Astrocyte (in vitro differentiated cells and primary cell): ENCODE measurements at regions not wholly inside any gene's neighbourhood (a gene's known extent, or its start where the extent isn't known, plus 50 kb on each side); places are given as distances from the start of the nearest gene placed in this dataset.
"Not testable (repeated sequence)": the region's sequence is repeated elsewhere in the genome, so short reads cannot be mapped to it uniquely, and the experiment has no call there.

ENCODE experiments used
- DNase-seq: peaks from one replicate; pipeline ENCODE4 v3.0.0-alpha.2; 2010; ENCODE audit warnings: low read depth
- FAIRE-seq: peaks from 2 replicates; lab custom pipeline; 2011; peaks lifted over from hg19 to GRCh38; lab: Jason Lieb, UNC
- H2AFZ ChIP-seq: 2 replicates; pipeline ENCODE4 v1.6.0; 2012; ENCODE audit warnings: low read depth, low read length, inconsistent platforms
- H3K27ac ChIP-seq: 2 replicates; pipeline ENCODE4 v1.5.1; 2011; ENCODE audit warnings: low read depth, low read length, inconsistent platforms
- H3K27me3 ChIP-seq: 2 replicates; pipeline ENCODE4 v1.6.0; 2011; ENCODE audit warnings: low read length, inconsistent platforms; ENCODE audit not compliant: insufficient read depth
- H3K36me3 ChIP-seq: 2 replicates; pipeline ENCODE4 v1.5.1; 2011; ENCODE audit warnings: low read length, inconsistent platforms; ENCODE audit not compliant: insufficient read depth
- H3K4me1 ChIP-seq: 2 replicates; pipeline ENCODE4 v1.5.1; 2011; ENCODE audit warnings: low read length, inconsistent platforms; ENCODE audit not compliant: insufficient read depth
- H3K4me2 ChIP-seq: 2 replicates; pipeline ENCODE4 v1.6.0; 2012; ENCODE audit warnings: low read length, inconsistent platforms
- H3K4me3 ChIP-seq: 2 replicates; pipeline ENCODE4 v1.5.1; 2011; ENCODE audit warnings: low read depth, mild to moderate bottlenecking, low read length, inconsistent platforms; ENCODE audit not compliant: insufficient read depth
- H3K79me2 ChIP-seq: 2 replicates; pipeline ENCODE4 v1.6.0; 2012; ENCODE audit warnings: mild to moderate bottlenecking, low read length, inconsistent platforms; ENCODE audit not compliant: insufficient read depth
- H3K9ac ChIP-seq: 2 replicates; pipeline ENCODE4 v1.6.0; 2012; ENCODE audit warnings: mild to moderate bottlenecking, low read length, inconsistent platforms
- H3K9me3 ChIP-seq: 2 replicates; pipeline ENCODE4 v1.5.1; 2012; ENCODE audit warnings: low read depth, mild to moderate bottlenecking, low read length, inconsistent platforms; ENCODE audit not compliant: insufficient read depth
- H4K20me1 ChIP-seq: 2 replicates; pipeline ENCODE4 v1.6.0; 2012; ENCODE audit warnings: low read length, inconsistent platforms; ENCODE audit not compliant: insufficient read depth
- H3K27ac Mint-ChIP-seq: one replicate; pipeline ENCODE4 v1.8.0; 2021; ENCODE audit warnings: mild to moderate bottlenecking, mixed read lengths; ENCODE audit not compliant: unreplicated experiment
- H3K27me3 Mint-ChIP-seq: one replicate; pipeline ENCODE4 v1.8.0; 2021; ENCODE audit warnings: low read depth, mixed read lengths; ENCODE audit not compliant: unreplicated experiment
- H3K36me3 Mint-ChIP-seq: one replicate; pipeline ENCODE4 v1.8.0; 2021; ENCODE audit warnings: low read depth, mixed read lengths; ENCODE audit not compliant: unreplicated experiment
- H3K4me1 Mint-ChIP-seq: one replicate; pipeline ENCODE4 v1.8.0; 2021; ENCODE audit warnings: low read depth, mixed read lengths; ENCODE audit not compliant: unreplicated experiment
- H3K4me3 Mint-ChIP-seq: one replicate; pipeline ENCODE4 v1.8.0; 2021; ENCODE audit warnings: mild to moderate bottlenecking, moderate library complexity, mixed read lengths; ENCODE audit not compliant: unreplicated experiment
- H3K9me3 Mint-ChIP-seq: one replicate; pipeline ENCODE4 v1.8.0; 2021; ENCODE audit warnings: mild to moderate bottlenecking, mixed read lengths; ENCODE audit not compliant: unreplicated experiment
- CTCF ChIP-seq: IDR thresholded peaks from 2 replicates; pipeline ENCODE4 v1.5.1; 2011; ENCODE audit warnings: low read depth, mild to moderate bottlenecking, inconsistent platforms, low read length, moderate library complexity; ENCODE audit not compliant: insufficient read depth
- EZH2 ChIP-seq: IDR thresholded peaks from 2 replicates; pipeline ENCODE4 v1.6.1; 2012; ENCODE audit warnings: mild to moderate bottlenecking, low read length, inconsistent platforms; ENCODE audit not compliant: insufficient read depth

- H3K36me3 Mint-ChIP-seq: no peaks in the 10 kb centered on the region
Observed at GRCh38 chr12:72889791-72890190, 617.6 kb downstream of the TRHDE start.

DNA sequence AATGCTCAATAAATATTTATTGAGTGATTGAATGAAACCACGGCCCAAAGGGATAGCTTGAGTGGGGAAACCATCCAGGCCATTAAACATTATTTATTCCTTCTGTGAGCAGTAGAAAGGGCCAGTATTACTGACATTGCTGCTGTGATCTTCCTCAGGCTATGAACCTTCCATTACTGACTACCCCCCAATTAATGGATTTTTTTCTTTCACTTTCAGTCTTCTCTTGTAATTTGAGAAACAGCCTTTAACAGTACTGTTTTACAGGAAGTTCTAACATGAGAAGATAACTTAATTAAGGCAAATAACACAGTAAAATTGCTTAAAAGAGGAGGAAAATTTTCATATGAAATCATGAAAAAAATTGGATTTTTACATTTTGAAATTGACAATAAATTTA is 629.5 kb downstream of the TRHDE start:
- no peak for FAIRE-seq
- no peaks in the 10 kb centered on the region for H3K27me3 ChIP-seq
- H3K4me2 ChIP-seq: no peak overlapping the region
- H3K4me1 Mint-ChIP-seq: no peaks in the 10 kb centered on the region
- no peaks in the 10 kb centered on the region for H4K20me1 ChIP-seq
- no peaks in the 10 kb centered on the region for H3K36me3 ChIP-seq
- no peaks in the 10 kb centered on the region for H3K36me3 Mint-ChIP-seq
- H3K4me3 Mint-ChIP-seq: no peak overlapping the region
- DNase-seq: no peak
- H3K27ac Mint-ChIP-seq: no peak overlapping the region
- H3K4me1 ChIP-seq: no peaks in the 10 kb centered on the region
- no peaks in the 10 kb centered on the region for H3K9me3 Mint-ChIP-seq
- no peaks in the 10 kb centered on the region for H3K79me2 ChIP-seq
- no peak overlapping the region for H3K27ac ChIP-seq
- H3K9ac ChIP-seq: no peak overlapping the region
- H3K9me3 ChIP-seq: no peaks in the 10 kb centered on the region
- H3K27me3 Mint-ChIP-seq: no peaks in the 10 kb centered on the region
- TF ChIP-seq CTCF (no peak), EZH2 (no peak)
- H2AFZ ChIP-seq: no peak overlapping the region
- H3K4me3 ChIP-seq: no peak overlapping the region

More at GRCh38 chr12:72889791-72890190, 617.6 kb downstream of the TRHDE start:
- Histone ChIP-seq H3K4me3 (no peak overlapping the region), H3K27me3 (no peaks in the 10 kb centered on the region), H3K9ac (no peak overlapping the region), H2AFZ (no peak overlapping the region), H3K79me2 (no peaks in the 10 kb centered on the region), H3K27ac (no peak overlapping the region), H3K4me2 (no peak overlapping the region), H3K36me3 (no peaks in the 10 kb centered on the region), H3K9me3 (no peaks in the 10 kb centered on the region), H4K20me1 (no peaks in the 10 kb centered on the region), H3K4me1 (no peaks in the 10 kb centered on the region)
- TF ChIP-seq EZH2 (no peak), CTCF (no peak)
- Mint-ChIP-seq H3K4me1 (no peaks in the 10 kb centered on the region), H3K4me3 (no peak overlapping the region), H3K9me3 (no peaks in the 10 kb centered on the region), H3K27ac (no peak overlapping the region), H3K27me3 (no peaks in the 10 kb centered on the region)
- FAIRE-seq (no peak), DNase-seq (no peak)

DNA sequence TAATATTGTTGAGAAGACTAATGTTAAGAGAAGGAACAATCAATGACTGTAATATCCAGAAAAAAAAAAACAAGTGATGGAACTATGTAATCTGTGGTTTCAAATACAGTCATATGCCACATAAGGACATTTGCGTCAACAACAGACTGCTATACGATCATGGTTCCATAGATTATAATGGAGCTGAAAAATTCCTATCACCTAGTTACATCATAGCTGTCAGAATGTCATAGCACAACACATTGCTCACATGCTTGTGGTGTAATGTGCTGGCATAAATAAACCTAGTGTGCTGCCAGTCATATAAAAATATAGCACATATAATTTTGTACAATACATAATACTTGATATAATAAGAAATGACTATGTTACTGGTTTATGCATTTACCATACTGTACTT is 653.5 kb downstream of the TRHDE start:
- FAIRE-seq: no peak
- H3K9ac ChIP-seq: no peak overlapping the region
- no peaks in the 10 kb centered on the region for H3K4me1 ChIP-seq
- no peaks in the 10 kb centered on the region for H3K27me3 Mint-ChIP-seq
- no peak overlapping the region for H3K27ac Mint-ChIP-seq
- no peaks in the 10 kb centered on the region for H3K79me2 ChIP-seq
- H3K9me3 Mint-ChIP-seq: peaks cover 2% of the 10 kb centered on the region
- H3K4me2 ChIP-seq: no peak overlapping the region
- H3K36me3 ChIP-seq: no peaks in the 10 kb centered on the region
- H3K27ac ChIP-seq: no peak overlapping the region
- no peak for TF ChIP-seq CTCF
- TF ChIP-seq EZH2: no peak
- no peak overlapping the region for H3K4me3 ChIP-seq
- H3K36me3 Mint-ChIP-seq: no peaks in the 10 kb centered on the region
- H3K27me3 ChIP-seq: no peaks in the 10 kb centered on the region
- H3K4me1 Mint-ChIP-seq: no peaks in the 10 kb centered on the region
- no peak overlapping the region for H3K4me3 Mint-ChIP-seq
- DNase-seq: no peak
- no peak overlapping the region for H2AFZ ChIP-seq
- H3K9me3 ChIP-seq: no peaks in the 10 kb centered on the region
- no peaks in the 10 kb centered on the region for H4K20me1 ChIP-seq

- H4K20me1 ChIP-seq, H3K27me3 Mint-ChIP-seq, H3K4me1 ChIP-seq, H3K9ac ChIP-seq, H3K4me2 ChIP-seq, H3K36me3 ChIP-seq, H3K27me3 ChIP-seq, H3K4me3 ChIP-seq, H3K9me3 Mint-ChIP-seq, H3K4me1 Mint-ChIP-seq, H3K27ac Mint-ChIP-seq, H3K4me3 Mint-ChIP-seq, H2AFZ ChIP-seq, H3K27ac ChIP-seq, DNase-seq, H3K9me3 ChIP-seq, H3K79me2 ChIP-seq, FAIRE-seq, H3K36me3 Mint-ChIP-seq: not testable (repeated sequence)
Observed at GRCh38 chr12:72931838-72932237, 659.7 kb downstream of the TRHDE start.
